Fibroblast of skin of scalp (primary cell): ENCODE measurements at regions not wholly inside any gene's neighbourhood (a gene's known extent, or its start where the extent isn't known, plus 50 kb on each side); places are given as distances from the start of the nearest gene placed in this dataset.
"Not testable (repeated sequence)": the region's sequence is repeated elsewhere in the genome, so short reads cannot be mapped to it uniquely, and the experiment has no call there.

ENCODE experiments used
- DNase-seq: peaks from one replicate; pipeline ENCODE4 v3.0.0-alpha.2; 2013

DNA sequence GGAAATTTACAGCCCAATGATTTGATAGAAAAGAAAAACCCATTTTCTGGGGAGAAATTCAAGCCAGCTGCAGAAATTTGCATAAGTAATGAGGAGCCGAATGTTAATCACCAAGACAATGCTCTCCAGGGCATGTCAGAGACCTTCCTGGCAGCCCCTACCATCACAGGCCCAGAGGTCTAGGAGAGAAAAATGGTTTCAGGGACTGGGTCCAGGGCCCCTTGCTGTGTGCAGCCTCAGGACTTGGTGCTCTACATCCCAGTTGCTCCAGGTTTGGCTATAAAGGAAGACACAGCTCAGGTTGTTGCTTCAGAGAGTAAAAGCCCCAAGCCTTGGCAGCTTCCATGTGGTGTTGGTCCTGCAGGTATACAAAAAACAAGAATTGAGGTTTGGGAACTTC lies 222.2 kb upstream of the ISX start:
- DNase-seq = not testable (repeated sequence)

GRCh38 chr22:34845391-34845790 lies 220.6 kb upstream of the ISX start:
- no peak for DNase-seq

DNA sequence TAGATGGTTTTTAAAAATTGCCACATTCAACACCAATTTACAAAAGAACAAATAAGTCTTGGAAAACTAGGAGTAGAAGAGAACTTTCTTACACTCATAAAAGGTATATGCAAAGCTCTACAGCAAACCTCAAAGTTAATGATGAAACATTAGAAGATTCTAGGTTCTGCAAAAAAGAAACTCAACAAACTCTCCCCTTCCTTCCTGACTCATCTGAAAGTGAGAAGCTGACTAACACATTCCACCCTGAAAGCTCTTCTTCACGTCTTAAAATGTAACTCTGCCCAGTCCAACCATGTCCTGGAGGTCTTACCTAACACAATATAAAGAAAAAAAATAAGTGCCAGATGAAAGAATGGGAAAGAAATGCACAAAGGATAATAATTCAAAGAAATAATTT lies 218.9 kb upstream of the ISX start:
- peak; percentile 34 for DNase-seq

- DNase-seq = peak; percentile 60
These were observed 216.0 kb upstream of the ISX start for GRCh38 chr22:34849965-34850364.

GRCh38 chr22:34851918-34852662 lies 213.9 kb upstream of the ISX start:
- no peak for DNase-seq

DNA sequence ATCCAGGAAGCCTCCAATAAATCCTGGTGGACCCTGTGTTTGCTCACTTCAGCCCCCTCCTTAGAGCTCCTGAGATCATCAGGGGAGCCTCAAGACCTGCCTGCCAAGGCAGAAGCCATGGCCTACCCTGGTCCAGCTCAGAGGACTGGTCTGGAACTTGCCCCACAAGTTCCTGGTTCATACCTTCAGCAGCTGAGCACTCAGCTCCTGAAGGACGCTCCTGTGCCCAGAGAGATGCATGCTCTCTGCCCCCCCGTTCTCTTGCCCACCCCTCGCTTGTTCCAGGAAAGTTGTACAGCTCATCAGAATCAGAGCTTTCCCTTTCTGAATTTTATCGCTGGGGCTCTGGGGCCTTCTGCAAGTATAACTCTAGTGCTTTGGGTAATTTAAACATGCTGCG lies 210.5 kb upstream of the ISX start:
- DNase-seq = no peak

GRCh38 chr22:34858066-34858465 lies 207.9 kb upstream of the ISX start:
- DNase-seq = no peak

DNA sequence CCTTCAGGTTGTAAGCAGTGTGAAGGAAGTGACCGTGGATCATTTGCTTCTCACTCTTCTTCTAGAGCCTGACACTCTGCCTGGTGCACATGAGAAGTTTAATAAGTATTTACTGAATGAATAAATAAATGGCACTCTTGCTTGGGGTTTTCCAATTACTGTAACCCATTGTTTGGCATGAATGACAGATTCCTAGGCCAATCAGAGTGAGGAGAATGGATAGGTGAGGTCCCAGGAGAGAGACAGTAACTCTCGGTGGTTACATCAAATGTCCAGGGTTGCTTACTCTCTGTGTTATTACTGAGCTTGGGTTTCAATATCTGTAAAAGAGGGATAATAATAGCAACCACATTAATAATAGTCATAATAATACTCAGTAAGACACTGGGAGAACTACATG lies 204.2 kb upstream of the ISX start:
- DNase-seq = no peak

DNA sequence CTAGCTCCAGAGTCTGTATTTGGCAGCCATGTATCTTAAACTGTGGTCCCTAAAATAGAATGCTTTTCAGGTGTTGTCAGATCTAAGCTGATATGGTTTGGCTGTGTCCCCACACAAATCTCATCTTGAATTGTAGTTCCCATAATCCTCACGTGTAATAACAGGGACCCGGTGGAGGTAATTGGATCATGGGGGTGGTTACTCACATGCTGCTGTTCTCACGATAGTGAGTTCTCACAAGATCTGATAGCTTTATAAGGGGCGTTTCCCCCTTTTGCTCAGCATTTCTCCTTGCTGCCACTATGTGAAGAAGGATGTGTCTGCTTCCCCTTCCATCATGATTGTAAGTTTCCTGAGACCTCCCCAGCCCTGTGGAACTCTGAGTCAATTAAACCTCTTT lies 199.9 kb upstream of the ISX start:
- no peak for DNase-seq

- DNase-seq = peak; percentile 54
These were observed 199.3 kb upstream of the ISX start for GRCh38 chr22:34866495-34867131.

- DNase-seq = peak; percentile 40
These were observed 188.5 kb upstream of the ISX start for GRCh38 chr22:34877506-34877905.

DNA sequence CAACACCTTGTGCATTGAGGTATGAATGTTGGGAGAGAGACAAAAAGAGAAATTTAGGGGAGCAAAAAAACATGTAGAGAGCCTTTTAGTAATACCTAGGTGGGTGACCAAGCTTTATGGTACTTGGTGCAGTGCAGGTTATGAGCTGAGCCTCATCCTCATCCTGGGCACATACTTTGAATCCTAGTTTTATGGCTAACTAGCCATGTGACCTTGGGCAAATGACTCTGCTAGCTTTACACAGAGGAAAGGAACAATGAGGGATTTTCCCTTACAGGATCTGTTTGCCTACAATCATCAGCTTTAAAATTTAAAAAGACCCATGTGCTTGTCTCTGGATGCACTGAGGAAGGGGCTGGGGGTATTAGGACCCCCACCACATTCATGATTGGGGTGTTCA lies 187.8 kb upstream of the ISX start:
- DNase-seq = no peak

- peak; percentile 42 for DNase-seq
These were observed 187.0 kb upstream of the ISX start for GRCh38 chr22:34879001-34879400.

GRCh38 chr22:34880662-34881061 lies 185.3 kb upstream of the ISX start:
- DNase-seq = no peak

DNA sequence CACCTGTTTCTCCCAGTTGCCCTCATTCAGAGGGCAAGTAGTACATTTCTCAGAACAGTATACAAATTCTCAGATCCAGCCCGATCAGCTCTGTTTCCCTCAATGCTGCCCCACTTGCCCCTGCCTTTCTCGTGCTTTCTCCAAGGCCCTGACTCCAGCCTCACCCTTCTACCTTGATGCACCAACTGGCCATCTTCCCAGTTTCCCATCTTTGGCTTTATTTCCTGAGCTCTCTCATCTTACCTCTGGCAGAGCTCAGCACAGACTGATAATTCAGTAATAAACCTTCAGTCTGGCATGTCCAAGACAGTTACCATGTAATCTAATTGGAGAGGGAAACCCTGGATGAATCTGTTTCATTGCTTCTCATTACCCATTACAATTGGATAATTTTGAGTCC lies 184.5 kb upstream of the ISX start:
- DNase-seq = no peak

- DNase-seq = no peak
These were observed 180.1 kb upstream of the ISX start for GRCh38 chr22:34885852-34886251.

- DNase-seq = peak; percentile 19
These were observed 179.6 kb upstream of the ISX start for GRCh38 chr22:34886391-34886790.

DNA sequence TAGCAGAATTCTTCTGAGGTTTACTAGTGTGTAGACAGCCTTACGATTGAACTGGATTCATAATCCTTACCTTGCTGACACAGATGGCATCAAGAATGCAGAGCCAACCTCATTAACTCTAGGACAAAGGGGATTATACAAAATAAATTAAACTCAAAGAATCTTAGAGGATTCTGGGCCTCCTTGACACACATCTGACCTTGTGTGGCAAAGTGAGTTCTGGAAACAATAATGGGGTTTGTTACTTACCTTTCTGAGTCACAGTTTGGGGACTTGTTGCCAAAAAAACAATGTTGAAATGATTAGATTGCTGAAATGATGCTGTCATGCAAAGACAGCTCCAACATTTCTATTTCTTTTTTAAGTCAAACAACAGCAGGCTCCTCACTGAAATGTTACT lies 179.1 kb upstream of the ISX start:
- no peak for DNase-seq

- no peak for DNase-seq
These were observed 168.8 kb upstream of the ISX start for GRCh38 chr22:34897126-34897525.

DNA sequence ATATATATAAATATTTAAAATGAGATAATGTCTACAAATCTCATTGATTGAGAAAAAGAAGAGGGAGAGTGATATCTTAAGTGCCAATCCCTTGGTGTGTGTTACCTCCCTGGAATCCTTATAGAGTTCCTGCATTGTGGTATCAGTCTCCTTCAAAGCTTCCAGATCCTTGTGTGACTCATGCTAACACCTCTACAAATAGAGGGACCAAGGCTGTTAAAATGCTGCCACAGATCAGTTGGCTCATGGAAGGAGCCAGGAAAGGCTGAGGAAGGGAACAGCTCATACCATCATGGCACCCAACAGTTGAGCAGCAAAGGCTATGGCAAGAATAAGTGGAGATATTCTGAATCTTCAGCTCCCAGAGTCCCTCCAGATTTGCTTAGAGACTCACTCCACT lies 163.6 kb upstream of the ISX start:
- no peak for DNase-seq

GRCh38 chr22:34903416-34903815 lies 162.5 kb upstream of the ISX start:
- no peak for DNase-seq

DNA sequence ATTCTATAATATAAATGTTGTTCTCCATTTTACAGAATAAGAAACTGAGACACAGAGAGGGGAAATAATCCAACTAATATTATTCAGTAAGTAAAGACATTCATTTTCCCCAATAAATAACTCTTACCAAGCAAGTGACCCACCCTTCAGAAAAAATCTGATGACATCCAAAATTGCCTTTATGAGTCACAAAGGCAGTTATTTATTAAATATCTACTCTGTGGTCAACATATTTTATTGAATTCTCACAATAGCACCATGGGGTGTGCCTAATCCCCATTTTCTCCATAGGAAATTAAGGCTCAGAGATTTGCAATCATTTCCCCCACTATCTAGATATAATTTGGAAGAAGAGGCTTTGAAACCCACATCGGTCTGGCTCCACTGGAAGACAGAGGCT lies 161.5 kb upstream of the ISX start:
- DNase-seq = peak; percentile 6

GRCh38 chr22:34913826-34914225 lies 152.1 kb upstream of the ISX start:
- DNase-seq = no peak

DNA sequence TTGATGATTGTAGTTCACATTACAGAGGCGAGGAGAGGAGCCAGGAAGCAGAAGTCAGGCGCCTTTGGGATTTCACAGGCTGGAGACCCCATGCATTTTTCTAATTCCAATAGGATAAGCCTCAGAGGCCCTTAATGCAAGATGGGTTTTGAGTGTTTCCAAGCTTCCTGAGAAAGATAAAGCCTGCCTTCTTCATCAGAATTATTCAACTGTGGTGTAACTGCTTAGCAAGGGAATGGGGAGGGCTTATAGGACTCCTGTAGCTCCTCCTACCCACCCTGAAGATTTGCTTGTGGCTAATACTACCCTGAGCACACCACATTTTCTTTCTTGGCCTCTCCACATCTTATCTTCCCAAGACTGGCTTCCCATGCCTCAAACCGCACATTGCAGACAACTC lies 151.1 kb upstream of the ISX start:
- DNase-seq = peak; percentile 45

- peak; percentile 2 for DNase-seq
These were observed 148.7 kb upstream of the ISX start for GRCh38 chr22:34917239-34917638.
